HG03571 (cell line): ENCODE measurements at regions not wholly inside any gene's neighbourhood (a gene's known extent, or its start where the extent isn't known, plus 50 kb on each side); places are given as distances from the start of the nearest gene placed in this dataset.

Experiments used
- ATAC-seq: cut with Tn5 transposase; IDR thresholded peaks from one replicate; pipeline ENCODE4 v1.9.1; 2021; ENCODE audit not compliant: unreplicated experiment

DNA sequence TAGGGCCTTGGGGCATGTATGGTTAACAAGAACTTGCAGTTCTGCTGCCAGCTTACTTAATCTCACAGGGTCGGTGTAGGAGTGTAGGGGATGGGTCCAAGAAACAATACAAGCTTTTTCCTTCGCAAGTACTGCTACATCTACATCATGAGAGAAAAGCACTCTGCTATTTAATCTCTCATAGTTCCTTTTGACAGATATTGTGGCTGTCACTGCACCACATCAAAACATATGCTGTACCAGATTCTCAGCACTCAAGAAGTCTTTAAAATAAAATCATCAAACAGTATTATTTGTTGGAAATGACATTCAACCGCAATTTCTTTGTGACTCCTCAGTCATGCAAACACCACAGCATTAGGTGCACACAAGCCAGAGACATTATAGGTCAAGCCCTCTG is 215.5 kb upstream of the BMP4 start:
- ATAC-seq, result no peak

- ATAC-seq, result no peak
Measured at GRCh38 chr14:54172562-54172961, 215.9 kb upstream of the BMP4 start.

- ATAC-seq, result no peak
Measured at GRCh38 chr14:54173802-54174201, 217.2 kb upstream of the BMP4 start.

- no peak for ATAC-seq
Measured at GRCh38 chr14:54174457-54174856, 217.8 kb upstream of the BMP4 start.

- ATAC-seq, result peak; percentile 66
Measured at GRCh38 chr14:54175298-54175942, 218.8 kb upstream of the BMP4 start.

DNA sequence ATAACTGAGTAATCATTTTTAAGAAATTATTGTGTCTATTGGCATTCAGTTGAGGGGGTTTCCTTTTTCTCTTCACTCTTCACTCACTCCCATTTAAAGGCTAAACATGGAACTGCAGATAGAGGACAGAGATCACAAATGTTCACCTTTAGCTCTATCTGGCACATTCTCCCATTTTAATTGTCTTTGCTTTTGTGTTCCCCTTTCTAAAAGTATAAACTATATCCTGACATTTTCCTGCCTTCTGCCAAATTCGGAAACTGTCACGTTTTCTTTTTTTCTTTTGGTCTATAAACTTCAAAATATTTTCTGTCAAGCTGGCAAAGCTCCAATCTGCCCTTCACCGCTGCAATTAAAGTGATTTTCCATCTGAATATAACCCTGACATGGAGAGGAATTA is 219.8 kb upstream of the CDKN3 start:
- no peak for ATAC-seq

GRCh38 chr14:54177641-54178621 is 218.9 kb upstream of the CDKN3 start:
- no peak for ATAC-seq

DNA sequence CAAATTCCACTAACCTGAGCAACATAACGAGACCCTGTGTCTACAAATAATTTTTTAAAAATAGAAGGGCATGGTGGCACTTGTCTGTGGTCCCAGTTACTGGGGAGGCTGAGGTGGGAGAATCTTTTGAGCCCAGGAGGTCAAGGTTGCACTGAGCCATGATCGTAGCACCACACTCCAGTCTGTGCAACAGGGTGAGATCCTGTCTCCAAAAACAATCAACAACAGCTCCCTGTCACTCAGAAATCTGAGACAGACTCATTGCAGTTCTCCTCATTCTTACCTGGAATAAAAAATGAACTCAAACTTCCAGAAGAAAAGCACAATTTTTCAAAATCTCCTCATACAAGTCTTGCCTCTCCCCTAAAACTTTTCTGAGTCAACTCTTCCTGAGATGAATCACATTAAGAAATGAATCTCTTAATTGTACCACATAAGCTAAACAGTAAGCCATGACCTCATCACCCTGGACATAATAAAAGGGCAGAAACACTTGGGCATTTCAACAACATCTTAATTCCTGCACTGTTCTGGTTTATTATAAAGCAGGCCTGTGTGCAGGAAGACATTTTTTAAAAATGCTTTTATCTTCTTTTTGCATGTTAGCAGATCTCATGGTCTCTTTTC is 214.3 kb upstream of the CDKN3 start:
- ATAC-seq, result no peak

GRCh38 chr14:54186821-54187763 is 209.7 kb upstream of the CDKN3 start:
- no peak for ATAC-seq

DNA sequence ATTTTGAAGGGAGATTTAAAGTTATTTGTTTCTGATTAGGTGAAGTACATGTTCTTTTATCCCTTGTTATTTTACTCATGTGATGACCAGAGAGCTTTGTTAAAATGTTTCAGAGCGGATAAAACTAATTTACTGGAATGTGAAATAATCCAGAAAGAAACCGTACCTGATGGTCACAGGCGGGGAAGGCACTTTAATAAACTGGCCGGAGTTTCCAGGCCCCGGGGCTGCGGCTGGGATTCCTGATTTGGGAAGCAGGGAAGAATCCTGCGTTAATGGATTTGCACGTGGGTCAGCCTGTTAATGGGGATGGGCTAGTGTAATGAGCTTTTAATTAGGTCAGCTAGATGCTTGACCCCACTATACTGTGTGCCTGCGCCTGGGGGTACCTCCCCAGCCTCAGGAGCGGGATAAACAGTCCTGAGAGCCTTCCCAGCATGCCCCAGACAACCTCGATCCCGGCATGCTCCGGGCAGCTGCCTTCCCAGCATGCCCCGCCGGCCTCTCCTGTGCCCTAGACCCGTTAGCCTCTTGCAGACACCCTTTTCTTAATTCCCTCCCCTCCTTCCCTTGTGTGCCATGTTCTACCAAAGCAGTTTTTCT is 208.6 kb upstream of the CDKN3 start:
- ATAC-seq, result no peak

GRCh38 chr14:54189333-54189732 is 207.5 kb upstream of the CDKN3 start:
- no peak for ATAC-seq

GRCh38 chr14:54189748-54190354 is 207.0 kb upstream of the CDKN3 start:
- no peak for ATAC-seq

GRCh38 chr14:54191846-54192245 is 205.0 kb upstream of the CDKN3 start:
- ATAC-seq, result no peak

DNA sequence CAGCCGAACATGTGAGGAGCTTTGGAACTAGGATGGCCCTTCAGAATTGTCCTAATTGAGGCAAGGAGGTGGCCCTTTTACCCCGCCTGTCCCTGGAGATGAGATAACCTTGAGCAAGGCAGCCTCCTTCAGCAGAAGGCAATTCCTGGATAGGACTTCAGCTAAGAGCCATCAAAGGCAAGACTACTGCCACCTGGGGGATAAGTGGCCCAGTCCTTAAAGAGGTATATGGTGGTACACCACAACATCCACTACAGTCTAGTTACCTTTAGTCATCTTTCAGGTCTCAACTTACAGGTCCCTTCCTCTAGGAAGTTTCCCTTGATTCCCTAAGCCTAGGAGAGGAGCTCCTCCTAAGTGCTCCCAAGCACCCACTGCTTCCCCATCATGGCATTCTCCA is 204.2 kb upstream of the CDKN3 start:
- no peak for ATAC-seq

DNA sequence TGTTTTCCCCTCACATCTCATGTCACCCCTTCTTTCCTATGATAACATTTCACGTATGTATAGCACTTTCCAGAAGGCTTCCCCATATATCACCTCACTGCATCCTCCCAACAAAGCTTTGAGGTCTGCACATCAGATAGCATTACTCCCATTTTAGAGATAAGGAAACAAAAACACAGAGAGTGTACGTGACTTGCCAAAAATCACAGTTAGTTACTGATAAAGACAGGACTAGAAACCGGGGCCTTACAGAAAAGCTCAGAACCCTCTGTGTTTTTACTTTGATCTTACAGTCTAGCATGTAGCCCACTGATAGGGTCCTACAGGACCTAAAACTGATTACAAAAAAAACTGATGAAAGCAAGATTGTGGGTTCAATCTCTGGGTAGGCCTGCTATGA is 202.9 kb upstream of the CDKN3 start:
- ATAC-seq, result no peak

DNA sequence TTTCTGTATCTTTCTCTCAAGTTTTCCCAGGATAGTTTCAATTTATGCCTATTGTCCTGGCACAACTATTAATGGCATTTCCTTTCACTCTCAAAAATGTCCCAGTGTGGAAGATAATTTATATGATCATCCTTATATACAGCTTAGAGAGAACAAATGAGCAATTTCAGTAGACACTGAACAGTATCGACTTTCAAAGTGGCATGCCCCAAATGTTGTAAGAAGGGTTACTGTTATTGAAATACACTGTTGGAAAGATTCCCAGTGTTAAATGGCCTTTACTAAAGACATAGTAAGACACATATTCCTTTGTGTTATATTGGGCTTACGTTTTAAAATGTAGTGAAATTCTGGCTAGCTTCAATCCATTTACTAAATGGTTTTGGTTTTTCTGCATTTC is 202.3 kb upstream of the CDKN3 start:
- no peak for ATAC-seq

DNA sequence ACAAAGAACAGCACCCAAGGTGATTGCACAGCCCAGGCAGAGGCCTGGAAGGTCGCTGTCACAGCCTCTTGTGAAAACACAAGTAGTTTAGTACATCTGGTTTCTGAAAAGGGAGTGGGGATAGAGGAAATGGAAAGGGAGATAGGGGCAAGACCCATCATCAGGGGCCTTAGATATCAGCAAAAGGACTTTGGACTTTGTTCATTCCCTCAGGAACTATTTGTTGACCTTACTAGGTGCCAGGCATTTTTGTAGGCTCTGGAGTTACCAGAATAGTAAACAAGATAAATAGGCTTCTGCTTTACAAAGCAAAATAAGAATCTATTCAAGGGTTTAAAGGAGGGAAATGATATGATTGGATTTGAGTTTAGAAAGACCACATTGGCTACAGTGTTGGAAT is 199.4 kb upstream of the CDKN3 start:
- no peak for ATAC-seq

DNA sequence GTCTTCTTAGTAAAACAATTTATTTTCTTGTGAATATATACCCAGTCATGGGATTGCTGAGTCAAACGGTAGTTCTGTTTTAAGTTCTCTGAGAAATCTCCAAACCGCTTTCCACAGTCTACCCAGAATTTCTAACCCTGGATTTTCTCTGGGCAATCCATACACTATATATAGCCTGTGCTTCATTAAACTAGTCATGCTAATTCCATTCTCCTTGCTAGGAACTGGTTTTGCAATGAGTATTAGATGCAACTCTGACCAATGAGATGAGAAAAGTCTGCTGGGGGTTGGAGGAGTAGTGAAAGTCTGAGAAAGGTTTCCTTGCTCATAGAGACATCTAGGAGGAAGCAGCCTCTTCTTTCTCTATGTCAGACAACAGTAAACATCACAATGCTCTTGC is 196.1 kb upstream of the CDKN3 start:
- no peak for ATAC-seq

- ATAC-seq, result no peak
Measured at GRCh38 chr14:54202288-54202687, 194.5 kb upstream of the CDKN3 start.

GRCh38 chr14:54206516-54206915 is 190.3 kb upstream of the CDKN3 start:
- ATAC-seq, result no peak
